HG03097 (cell line): ENCODE measurements at regions not wholly inside any gene's neighbourhood (a gene's known extent, or its start where the extent isn't known, plus 50 kb on each side); places are given as distances from the start of the nearest gene placed in this dataset.

Experiments
- ATAC-seq: cut with Tn5 transposase; IDR thresholded peaks from one replicate; pipeline ENCODE4 v1.9.1; 2021; ENCODE audit not compliant: unreplicated experiment, low FRiP score

DNA sequence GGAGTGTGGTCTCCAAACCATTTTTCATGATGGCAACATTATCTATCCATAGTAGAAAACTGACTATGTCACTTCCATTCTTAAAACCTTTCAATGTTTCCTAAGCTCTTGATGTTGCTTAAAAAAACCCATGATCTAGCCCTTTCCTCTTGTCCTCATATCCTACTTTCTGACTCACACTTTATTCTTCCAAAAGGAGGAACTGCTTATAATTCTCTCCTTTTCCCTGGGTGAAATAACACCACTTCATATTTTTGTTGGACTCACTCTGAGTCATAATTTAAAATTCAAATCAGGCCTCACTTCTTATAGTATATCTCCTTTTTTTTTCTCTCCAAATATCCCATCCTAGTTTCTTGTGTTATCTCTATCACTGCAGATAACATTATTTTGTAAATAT, 513.9 kb downstream of the MAN2A1 start:
- no peak for ATAC-seq

DNA sequence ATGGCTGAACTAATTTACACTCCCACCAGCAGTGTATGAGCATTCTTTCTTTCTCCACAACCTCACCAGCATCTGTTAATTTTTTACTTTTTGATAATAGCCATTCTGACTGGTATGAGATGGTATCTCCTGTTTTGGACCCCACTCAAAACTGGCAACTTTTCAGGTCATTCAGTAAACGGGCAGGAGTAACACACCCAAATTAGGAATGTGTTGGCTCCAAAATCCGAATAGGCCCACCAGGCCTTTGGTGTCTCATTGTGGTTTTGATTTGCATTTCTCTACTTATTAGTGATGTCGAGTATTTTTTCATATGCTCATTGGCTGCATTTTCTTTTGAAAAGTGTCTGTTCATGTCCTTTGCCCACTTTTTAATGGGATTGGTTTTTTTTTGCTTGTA, 517.1 kb downstream of the TMEM232 start:
- no peak for ATAC-seq

DNA sequence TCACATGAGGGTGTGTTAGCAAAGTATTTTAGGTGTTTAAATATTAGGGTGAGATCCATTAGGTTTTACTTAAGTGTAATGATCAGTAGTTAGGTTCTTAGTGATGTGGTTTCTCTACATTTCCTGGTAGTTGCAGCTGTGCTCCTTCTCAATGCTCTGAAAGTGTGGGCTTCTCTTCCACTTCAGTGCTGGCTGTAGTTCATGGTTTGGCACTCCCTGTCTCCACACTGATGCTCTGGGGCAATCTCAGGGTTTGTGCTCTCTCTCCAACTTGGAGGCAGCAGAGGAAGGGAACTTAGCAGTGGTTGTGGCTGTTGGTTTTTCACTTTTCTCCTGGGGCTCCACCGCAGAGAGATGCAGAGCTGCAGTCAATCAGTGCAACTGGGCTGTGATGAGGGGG, 507.5 kb downstream of the TMEM232 start:
- no peak for ATAC-seq

DNA sequence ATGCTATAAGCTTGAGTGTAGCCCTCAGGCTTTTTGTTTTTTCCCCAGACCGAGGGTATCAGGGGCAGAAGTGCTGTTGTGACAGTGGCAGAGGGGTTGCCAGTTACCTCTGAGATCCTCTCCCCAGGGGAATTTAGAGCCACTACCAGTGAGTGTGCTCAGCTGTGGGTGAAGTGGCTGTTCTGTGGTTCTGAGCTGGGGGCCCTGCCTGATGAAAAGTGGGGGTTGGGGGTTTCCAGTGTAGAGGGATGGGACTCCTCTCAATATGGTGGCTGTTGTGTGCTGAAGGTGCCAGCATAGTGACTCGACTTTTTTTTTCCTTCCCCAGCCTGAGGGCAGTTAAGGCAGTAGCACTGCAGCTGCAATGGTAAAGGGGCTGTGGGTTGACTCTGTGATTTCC, 506.7 kb downstream of the TMEM232 start:
- no peak for ATAC-seq

DNA sequence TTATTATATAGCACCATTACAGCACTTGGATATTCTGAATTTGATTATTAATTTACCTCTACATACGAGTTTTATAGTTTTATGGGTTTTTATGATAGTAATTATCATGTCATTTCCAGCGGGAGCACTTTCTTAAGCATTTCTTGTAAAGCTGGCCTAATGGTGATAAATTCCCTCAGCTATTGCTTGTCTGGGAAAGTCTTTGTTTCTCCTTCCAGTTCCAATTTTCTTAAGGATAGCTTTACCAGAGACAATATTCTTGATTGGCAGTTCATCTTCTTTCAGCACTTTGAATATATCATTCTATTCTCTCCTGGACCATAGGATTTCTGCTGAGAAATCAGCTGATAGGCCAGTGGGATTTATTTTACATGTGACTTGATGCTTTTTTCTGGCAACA, 505.4 kb downstream of the TMEM232 start:
- ATAC-seq, result no peak

DNA sequence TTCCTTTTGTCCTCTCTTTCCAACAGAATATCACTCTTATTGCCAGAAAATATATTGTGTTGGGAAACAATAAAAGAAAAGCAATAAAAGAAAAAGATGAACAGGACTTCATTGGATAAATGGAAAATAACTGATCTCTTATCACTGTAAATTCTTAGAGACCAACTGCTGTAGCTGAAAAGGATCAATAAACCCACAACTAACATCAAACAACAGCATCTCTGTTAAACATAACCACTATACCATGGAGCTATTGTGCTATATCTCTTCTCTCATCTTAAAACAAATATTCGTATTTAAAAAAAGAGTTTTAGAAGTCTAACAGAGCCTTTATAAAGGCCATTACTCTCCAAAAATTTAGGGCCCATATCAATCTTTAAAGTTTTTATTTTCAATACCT, 502.4 kb downstream of the TMEM232 start:
- no peak for ATAC-seq

DNA sequence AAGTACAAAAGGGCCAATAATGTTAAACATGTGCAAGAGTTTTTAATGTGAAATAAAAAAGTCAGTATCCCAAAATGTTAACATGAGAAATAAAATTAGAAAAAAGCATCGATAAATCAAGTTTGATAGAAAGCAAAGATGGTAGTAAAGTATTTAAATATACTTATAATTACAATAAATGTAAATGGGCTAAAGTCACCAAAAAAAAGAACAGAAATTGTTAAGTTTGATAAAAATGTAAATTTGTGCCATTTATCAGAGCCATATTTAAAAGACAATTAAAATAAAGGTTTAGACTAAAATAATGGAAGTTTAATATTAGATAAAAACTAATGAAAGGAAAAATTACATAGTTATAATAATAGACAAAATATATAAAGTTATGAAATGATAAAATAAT, 500.5 kb downstream of the TMEM232 start:
- ATAC-seq, result no peak

DNA sequence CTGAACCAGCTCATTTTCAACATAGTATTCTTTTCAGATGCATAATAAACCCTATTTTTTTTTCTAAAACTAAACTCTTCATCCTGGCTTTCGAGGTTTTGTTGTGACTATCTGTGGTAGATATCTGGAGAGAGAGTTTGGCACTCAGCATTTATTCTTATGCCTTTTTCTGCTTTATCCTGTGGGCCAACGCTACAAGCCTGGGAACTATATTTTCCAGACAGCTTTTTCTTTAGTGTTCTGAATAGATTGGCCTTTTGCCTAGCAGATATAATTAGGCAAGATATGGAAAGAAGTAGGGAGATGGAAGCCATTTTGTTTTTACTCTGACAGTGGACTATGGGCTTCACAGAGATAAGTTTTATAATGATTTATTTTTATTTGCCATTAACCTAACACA, 486.7 kb downstream of the TMEM232 start:
- no peak for ATAC-seq

DNA sequence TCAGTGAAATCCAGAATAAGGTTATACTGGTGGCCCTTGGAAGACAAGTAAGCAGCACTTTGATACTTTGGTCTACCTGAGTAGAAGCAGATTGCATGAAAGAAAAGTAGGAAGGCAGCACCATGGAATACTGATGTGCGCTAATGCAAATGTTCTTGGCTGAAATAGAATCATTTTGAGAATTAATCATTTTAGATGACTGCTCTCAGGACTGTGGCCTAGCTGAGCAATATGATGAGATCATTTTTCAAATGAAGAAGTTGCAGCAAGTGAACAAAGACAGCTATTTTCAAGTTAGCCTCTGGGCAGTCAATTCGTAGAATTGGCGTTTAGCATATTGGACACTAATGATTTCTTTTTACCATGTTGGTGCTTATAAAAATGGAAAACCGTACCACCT, 483.5 kb downstream of the TMEM232 start:
- no peak for ATAC-seq

DNA sequence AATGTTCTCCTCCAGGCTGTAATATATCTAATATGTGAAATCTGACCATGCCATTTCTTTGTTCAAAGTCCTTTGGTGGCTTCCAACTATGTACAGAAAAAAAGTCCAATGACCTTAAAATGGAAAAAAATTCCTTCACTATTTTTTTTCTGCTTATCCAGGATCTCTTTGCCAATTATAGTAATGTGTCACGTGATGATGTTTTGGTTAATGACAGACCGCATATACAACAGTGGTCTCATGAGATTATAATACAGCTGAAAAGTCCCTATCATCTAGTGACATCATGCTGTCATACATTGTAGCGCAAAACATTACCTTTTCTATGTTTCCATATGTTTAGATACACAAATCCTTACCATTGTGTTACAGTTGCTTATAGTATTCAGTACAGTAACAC, 477.6 kb downstream of the TMEM232 start:
- no peak for ATAC-seq

DNA sequence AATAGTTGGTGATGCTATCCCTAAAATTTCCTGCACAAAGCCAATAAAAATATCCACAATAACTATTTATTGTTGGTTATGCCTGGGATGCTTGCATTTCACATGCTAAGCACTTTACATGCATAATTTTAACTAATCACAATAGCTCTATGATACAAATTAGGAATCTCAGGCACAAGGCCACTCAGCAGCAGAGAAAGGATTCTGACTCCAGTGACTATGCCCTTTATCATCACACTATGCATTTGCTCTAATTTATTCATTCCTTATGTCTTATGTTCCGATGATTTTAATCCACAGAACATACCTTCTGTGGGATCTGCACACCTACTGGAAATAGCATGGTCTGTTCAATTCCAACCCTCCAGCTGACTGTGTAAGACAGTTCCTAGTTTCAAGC, 476.1 kb downstream of the TMEM232 start:
- ATAC-seq, result no peak

DNA sequence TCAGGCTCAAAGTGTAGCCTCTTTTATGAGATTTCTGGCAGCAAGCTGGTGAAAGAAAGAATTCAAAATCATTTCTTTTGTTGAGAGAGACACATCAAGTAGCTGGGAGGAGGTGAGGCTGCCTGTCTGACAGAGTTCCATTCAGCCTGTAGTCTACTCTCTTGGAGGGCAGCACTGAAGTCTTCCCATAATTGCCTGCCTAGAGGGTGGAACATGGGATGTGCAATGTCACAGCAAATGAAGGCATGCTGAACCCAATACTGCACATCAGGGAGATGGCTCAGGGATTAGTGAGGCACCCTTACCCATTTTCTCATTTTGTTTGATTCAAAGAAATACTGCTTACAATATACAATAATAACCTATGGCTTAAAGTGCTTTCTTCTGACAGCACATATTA, 475.7 kb downstream of the TMEM232 start:
- ATAC-seq, result no peak

DNA sequence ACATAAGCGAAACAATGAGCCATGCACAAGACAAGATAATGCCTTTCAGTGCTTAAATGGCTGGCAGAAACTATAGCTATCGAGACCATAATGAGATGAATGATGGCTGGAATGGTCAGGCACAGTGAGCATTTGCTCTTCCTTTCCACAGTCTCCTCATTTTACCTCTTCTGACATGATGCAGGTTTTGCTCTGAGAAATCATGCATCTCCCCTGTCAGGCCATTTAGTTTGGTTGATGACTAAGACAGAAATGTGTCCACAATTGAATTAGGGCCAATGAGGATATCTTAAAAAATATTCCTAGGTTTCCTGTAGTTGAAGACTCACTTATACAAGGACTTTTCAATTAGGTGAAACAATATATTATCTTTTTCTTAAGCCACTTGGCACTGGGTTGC, 475.1 kb downstream of the TMEM232 start:
- ATAC-seq, result no peak

DNA sequence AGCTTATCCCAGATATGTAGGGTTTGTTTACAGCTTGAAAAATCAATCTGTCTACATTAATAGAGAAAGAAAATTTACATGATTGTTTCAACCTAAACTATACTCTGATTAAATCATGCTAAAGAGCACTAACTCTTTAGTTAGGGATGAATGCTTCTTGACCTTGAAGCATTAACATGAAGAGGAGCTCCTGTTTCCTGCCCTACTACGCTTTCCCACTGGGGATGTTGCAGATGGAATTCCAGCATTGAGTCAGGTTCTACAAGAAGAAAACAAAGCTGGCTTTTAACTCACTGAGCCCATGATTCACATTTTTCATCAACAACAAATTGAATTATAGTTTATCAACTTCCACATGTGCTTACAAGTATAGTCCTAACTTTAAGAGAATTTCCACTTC, 471.3 kb downstream of the TMEM232 start:
- no peak for ATAC-seq

DNA sequence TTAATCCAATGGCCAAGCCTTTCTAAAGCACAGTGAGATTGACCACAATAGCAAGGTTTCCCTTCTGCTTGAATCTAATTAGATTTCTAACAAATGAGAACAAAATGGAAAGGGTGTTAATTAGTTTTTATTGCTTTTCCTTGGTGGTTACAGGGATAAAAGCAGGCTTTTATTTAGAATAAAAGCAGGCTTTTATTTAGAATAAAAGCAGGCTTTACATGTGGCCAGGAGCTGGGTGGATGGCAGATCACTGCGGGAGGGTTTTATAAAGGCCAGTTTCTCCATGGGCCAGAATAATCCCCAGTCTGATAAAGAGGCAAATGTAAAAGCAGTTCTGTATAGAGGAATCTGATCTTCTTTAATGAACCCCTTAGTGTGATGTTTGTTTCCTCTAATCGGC, 470.2 kb downstream of the TMEM232 start:
- ATAC-seq, result no peak

DNA sequence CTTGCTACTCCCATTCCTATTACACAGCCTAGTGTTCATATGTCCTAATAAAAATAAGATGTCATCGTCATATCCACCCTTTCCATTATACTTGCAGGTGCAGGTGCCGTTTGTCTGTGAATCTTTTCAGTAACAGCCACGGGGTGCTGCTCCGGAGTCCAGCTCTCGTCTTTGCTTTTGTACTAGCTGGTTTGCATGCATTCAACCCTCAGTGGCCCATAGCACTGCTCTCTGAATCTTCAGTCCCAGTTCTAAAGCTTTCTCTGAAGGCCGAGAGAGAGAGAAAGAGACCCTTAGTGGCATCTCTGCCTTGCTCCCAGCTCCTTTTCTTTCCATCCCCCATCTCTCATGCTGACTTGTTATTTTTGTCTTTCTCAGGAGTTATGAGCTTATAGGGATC, 468.5 kb downstream of the TMEM232 start:
- no peak for ATAC-seq

DNA sequence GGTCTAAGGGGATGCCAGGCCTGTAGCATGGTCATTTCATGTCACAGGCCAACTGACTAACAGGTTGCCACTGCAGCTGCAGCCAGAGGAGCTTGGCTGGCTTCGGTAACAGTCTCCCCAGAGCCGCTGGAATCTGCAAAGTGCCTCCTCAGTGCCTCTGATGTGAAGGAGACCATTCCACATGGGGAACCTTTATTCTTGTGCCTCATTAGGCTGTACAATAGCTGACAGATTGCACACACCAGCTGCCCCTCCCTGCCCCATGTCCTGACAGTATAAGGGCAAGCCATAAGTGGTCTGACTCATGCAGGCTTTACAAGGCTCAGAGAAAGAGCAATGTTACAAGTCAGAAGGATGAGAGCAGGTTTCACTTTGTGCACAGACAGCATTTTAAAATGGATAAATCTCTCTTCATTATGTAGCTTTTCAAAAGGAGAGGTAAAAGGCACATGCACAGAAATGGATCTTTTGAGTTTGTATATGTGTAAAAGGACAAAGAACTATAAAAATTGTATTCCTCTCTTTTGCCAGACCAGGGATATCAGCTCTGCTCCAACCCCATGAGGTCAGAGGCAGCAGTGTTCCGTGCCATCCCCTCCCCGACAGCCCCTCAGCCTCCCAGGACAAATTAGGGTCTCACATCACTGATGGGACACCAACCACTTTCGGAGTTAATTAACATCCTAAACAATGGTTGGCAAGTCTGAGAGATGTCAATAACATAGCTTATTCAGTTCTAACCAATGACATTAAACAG, 467.8 kb downstream of the TMEM232 start:
- ATAC-seq, result no peak

DNA sequence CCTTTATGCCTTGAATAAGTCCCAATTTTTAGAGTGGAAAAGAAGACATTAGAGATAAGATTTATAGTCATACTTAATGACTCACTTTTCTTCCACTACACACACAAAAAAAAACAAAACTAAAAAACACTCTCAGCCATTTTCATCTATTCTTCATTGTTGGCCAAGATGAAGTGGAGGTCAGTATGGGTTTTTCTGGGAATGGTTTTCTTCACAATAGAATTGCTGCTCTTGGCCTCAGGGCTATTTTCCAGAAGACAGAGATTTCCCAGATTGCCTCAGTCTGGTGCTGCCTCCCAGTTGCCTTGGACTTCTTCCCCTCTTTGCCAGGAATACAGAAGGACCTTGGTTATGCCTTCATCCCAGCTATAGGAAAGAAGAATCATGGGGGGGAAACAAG, 463.7 kb downstream of the TMEM232 start:
- no peak for ATAC-seq

DNA sequence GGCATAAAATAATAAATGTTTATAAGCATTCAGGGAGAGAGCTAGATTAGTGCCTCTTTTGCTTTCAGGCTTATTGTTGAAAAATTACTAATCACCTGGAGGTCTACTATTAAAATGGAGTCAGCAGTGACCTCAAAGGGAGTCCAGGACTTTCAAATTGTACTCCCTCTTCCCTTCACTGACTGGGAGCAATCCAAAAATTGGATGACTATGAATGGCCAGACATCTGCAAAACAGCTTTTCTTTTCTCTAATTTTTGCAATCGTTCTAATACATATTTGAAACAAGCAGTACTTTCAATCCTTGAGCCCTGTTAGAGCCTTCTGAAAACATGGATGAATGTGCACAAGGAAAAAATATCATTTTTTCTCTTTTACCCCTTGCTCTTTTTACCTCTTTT, 461.8 kb downstream of the TMEM232 start:
- ATAC-seq, result no peak

DNA sequence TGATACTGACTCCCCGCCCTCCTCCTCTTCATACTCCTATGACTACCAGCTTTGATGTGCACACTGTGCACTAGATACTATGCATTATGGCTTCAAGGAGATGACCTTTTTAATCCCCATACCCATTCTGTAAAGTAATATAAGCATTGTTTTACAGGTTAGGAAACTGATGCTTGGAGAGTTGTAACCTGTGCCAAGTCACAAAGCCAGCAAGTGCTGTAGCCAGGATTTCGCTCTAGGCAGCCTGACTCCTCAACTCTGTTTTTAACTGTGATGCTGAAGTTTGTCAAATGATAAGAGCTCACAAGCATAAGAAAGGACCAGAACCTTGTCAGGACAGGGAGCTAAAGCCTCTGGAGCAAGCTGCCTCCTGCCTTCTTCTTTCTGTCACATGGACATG, 461.3 kb downstream of the TMEM232 start:
- no peak for ATAC-seq

DNA sequence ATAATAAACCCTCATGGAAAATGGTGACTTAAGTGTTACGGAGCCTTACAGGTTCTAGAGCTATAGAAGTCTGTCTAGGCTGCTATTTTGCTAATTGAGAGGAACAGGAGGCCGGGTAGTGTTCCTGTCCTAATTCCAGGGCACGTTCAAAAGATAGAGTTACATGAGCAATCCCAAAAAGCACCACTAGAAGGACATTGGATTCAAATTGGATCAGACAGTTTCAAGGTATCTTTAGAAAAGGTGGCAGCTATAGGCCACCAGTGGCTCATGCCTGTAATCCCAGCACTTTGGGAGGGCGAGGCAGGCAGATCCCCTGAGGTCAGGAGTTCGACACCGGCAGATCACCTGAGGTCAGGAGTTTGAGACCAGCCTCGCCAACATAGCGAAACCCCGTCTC, 458.8 kb downstream of the TMEM232 start:
- no peak for ATAC-seq

DNA sequence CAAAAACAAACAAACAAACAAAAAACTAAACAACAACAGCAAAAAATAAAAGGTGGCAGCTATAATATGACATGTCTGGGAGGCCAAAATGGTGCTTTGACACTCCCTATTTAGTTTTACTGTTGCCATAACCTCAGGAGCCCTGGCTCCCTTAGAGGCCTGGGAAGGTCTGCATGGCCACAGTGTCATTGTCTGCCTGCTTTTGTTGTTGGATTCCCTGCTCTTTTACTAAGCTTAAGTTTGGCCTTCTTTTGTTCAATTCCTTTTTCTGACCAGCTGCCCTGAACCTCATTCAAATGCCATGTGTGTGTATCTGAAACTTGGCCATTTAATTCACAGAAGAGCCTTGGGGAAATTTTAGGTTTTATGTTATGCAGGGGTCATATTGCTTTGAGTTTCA, 458.2 kb downstream of the TMEM232 start:
- no peak for ATAC-seq

DNA sequence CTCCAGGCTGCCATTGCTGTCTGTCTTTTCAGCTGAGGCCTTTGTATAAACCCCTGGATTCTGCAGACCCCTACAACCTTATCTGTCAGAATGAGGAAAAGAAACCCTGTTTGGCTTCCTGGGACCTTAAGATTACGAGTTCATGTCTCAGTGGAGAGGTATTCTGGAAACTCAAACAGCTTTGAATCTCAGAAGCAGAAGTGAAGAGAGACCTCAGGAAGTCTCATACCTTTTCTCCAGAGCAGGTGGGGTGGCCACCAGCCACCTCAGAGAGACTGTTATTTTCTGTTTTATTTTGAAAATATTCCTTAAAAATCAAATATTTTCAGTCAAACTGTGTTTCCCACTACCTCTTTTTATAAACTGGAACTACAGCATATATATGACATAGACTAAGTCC, 457.5 kb downstream of the TMEM232 start:
- ATAC-seq, result no peak
